GM18511 (cell line): ENCODE measurements at regions not wholly inside any gene's neighbourhood (a gene's known extent, or its start where the extent isn't known, plus 50 kb on each side); places are given as distances from the start of the nearest gene placed in this dataset.
"Not testable (repeated sequence)": the region's sequence is repeated elsewhere in the genome, so short reads cannot be mapped to it uniquely, and the experiment has no call there.

ENCODE experiments used
- ATAC-seq: cut with Tn5 transposase; IDR thresholded peaks from one replicate; pipeline ENCODE4 v1.9.1; 2021; ENCODE audit warnings: mild to moderate bottlenecking, moderate library complexity; ENCODE audit not compliant: unreplicated experiment

DNA sequence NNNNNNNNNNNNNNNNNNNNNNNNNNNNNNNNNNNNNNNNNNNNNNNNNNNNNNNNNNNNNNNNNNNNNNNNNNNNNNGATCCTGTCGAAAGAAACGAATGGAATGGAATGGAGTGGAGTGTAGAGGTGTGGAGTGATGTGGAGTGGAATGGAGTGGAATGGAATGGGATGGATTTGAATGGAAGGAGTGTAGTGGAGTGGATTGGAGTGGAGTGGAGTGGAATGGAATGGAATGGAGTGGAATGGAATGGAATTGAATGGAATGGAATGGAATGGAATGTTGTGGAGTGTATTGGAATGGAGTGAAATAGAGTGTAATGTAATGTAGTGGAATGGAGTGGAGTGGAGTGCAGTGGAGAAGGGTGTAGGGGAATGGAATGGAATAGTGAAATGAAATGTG lies 1275.4 kb upstream of the TPTE start:
- ATAC-seq: not testable (repeated sequence)

DNA sequence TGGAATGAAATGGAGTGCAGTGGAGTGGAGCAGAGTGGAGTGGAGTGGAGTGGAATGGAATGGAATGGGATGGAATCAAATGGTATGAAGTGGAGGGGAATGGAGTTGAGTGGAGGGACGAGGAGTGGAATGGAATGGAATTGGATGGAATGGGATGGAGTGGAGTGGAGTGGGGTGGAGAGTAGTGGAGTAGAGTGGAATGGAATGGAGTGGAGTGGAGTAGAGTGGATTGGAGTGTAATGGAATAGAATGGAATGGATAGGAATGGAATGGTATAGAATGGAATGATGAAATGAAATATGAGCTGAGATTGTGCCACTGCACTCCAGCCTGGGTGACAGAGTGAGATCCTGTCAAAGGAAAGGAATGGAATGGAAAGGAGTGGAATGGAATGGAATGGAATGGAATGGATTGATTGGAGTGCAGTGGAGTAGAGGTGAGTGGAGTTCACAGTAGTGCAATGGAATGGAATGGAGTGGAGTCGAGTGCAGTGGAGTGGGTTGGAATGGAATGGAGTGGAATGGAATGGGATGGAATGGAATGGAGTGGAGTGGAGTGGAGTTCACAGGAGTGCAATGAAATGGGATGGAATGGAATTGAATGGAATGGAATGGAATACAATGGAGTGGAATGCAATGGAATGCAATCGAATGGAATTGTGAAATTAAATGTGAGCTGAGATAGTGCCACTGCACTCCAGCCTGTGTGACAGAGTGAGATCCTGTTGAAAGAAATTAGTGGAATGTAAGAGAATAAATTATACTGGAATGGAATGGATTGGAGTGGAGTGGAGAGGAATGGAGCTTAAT lies 1274.7 kb upstream of the TPTE start:
- ATAC-seq: peak; percentile 45

DNA sequence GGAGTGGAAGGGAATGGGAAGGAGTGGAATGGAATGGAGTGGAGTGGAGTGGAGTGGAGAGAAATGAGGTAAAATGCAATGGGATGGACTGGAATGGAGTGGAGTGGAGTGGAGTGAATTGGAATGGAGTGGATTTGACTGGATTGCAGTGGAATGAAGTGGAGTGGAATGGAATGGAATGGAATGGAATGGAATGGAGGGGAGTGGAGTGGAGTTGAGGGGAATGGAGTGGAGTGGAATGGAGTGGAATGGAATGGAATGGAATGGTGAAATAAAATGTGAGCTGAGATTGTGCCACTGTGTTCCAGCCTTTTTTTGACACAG lies 1274.1 kb upstream of the TPTE start:
- ATAC-seq: peak; percentile 27

DNA sequence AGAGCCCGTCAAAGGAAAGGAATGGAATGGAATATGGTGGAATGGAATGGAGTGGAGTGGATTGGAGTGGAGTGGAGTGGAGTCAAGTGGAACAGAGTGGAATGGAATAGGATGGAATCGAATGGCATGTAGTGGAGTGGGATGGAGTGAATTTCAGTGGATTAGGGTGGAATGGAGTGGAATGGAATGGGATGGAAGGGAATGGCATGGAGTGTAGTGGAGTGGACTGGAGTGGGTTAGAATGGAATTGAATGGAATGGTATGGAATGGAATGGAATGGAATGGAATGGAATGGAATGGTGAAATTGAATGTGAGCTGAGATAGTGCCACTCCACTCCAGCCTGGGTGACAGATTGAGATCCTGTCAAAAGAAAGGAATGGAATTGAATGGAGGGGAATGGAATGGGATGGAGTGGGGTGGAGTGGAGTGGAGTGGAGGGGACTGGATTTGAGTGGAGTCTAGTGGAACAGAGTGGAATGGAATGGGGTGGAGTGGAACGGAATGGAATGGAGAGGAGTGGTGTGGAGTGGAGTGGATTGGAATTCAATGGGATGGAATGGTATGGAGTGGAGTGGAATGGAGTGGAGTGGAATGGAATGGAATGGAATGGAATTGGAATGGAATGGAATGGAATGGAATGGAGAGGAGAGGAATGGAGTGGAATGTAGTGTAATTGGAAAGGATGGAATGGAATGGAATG lies 1273.6 kb upstream of the TPTE start:
- peak; percentile 36 for ATAC-seq
